Ishikawa (cell line): ENCODE measurements at regions not wholly inside any gene's neighbourhood (a gene's known extent, or its start where the extent isn't known, plus 50 kb on each side); places are given as distances from the start of the nearest gene placed in this dataset.

ENCODE experiments used
- CREB1 ChIP-seq: IDR thresholded peaks from 2 replicates; pipeline ENCODE4 v1.6.1; 2012; ENCODE audit warnings: low read depth
- EP300 ChIP-seq: IDR thresholded peaks from 2 replicates; pipeline ENCODE4 v1.6.1; 2012; ENCODE audit warnings: borderline replicate concordance
- FOXM1 ChIP-seq: IDR thresholded peaks from 2 replicates; pipeline ENCODE4 v1.6.1; 2012; ENCODE audit warnings: low read depth, borderline replicate concordance
- RAD21 ChIP-seq: IDR thresholded peaks from 2 replicates; pipeline ENCODE4 v1.6.1; 2012; ENCODE audit warnings: low read depth
- REST ChIP-seq: IDR thresholded peaks from 2 replicates; pipeline ENCODE4 v1.6.1; 2012; ENCODE audit warnings: low read depth, mild to moderate bottlenecking
- TCF12 ChIP-seq: IDR thresholded peaks from 2 replicates; pipeline ENCODE4 v1.6.1; 2012; ENCODE audit warnings: low read depth
- YY1 ChIP-seq: IDR thresholded peaks from 2 replicates; pipeline ENCODE4 v1.6.1; 2012; ENCODE audit warnings: low read depth
- ZBTB7A ChIP-seq: IDR thresholded peaks from 2 replicates; pipeline ENCODE4 v1.6.1; 2012; ENCODE audit warnings: low read depth

GRCh38 chr10:32142646-32143045, 86.4 kb upstream of the KIF5B start:
- TF ChIP-seq EP300 (no peak), RAD21 (no peak), YY1 (no peak), TCF12 (no peak), REST (no peak), ZBTB7A (no peak), CREB1 (no peak), FOXM1 (no peak)
